ENCODE measurements at regions not wholly inside any gene's neighbourhood (a gene's known extent, or its start where the extent isn't known, plus 50 kb on each side); places are given as distances from the start of the nearest gene placed in this dataset.

GRCh38 chr18:70870292-70870691, 581.4 kb downstream of the SOCS6 start:
- Mint-ChIP-seq H3K36me3 (no peaks in the 10 kb centered on the region), H3K4me1 (ENCODE audit: unreplicated experiment) (no peaks in the 10 kb centered on the region), H3K4me3 (no peak overlapping the region), H3K9me3 (no peaks in the 10 kb centered on the region), H3K27me3 (no peaks in the 10 kb centered on the region), H3K27ac (no peak overlapping the region)
- TF ChIP-seq CTCF (conservative IDR thresholded peaks at IDR 0.05), result no peak
- no peak for DNase-seq (ENCODE audit: extremely low spot score, unreplicated experiment)

- no peaks in the 10 kb centered on the region for H3K4me1 Mint-ChIP-seq (ENCODE audit: unreplicated experiment)
- H3K27me3 Mint-ChIP-seq, result no peaks in the 10 kb centered on the region
- no peak overlapping the region for H3K4me3 Mint-ChIP-seq
- no peak overlapping the region for H3K27ac Mint-ChIP-seq
- no peak for DNase-seq (ENCODE audit: extremely low spot score, unreplicated experiment)
- no peaks in the 10 kb centered on the region for H3K36me3 Mint-ChIP-seq
- H3K9me3 Mint-ChIP-seq, result no peaks in the 10 kb centered on the region
- TF ChIP-seq CTCF (conservative IDR thresholded peaks at IDR 0.05), result no peak
Observed at GRCh38 chr18:70848329-70848728, 559.5 kb downstream of the SOCS6 start.

GRCh38 chr18:70840649-70841048, 551.8 kb downstream of the SOCS6 start:
- Mint-ChIP-seq H3K4me3 (no peak overlapping the region), H3K27ac (no peak overlapping the region), H3K27me3 (no peaks in the 10 kb centered on the region), H3K36me3 (no peaks in the 10 kb centered on the region), H3K9me3 (no peaks in the 10 kb centered on the region), H3K4me1 (ENCODE audit: unreplicated experiment) (no peaks in the 10 kb centered on the region)
- no peak for TF ChIP-seq CTCF (conservative IDR thresholded peaks at IDR 0.05)
- no peak for DNase-seq (ENCODE audit: extremely low spot score, unreplicated experiment)

- no peaks in the 10 kb centered on the region for H3K36me3 Mint-ChIP-seq
- no peak for TF ChIP-seq CTCF (conservative IDR thresholded peaks at IDR 0.05)
- H3K9me3 Mint-ChIP-seq, result no peaks in the 10 kb centered on the region
- DNase-seq (ENCODE audit: extremely low spot score, unreplicated experiment), result no peak
- H3K27me3 Mint-ChIP-seq, result no peaks in the 10 kb centered on the region
- H3K27ac Mint-ChIP-seq, result no peak overlapping the region
- H3K4me1 Mint-ChIP-seq (ENCODE audit: unreplicated experiment), result no peaks in the 10 kb centered on the region
- H3K4me3 Mint-ChIP-seq, result no peak overlapping the region
Observed at GRCh38 chr18:70827632-70828031, 538.8 kb downstream of the SOCS6 start.

GRCh38 chr18:70826571-70826970, 537.7 kb downstream of the SOCS6 start:
- TF ChIP-seq CTCF (conservative IDR thresholded peaks at IDR 0.05), result no peak
- Mint-ChIP-seq H3K27ac (no peak overlapping the region), H3K36me3 (no peaks in the 10 kb centered on the region), H3K4me1 (ENCODE audit: unreplicated experiment) (no peaks in the 10 kb centered on the region), H3K4me3 (no peak overlapping the region), H3K27me3 (no peaks in the 10 kb centered on the region), H3K9me3 (no peaks in the 10 kb centered on the region)
- no peak for DNase-seq (ENCODE audit: extremely low spot score, unreplicated experiment)

- Mint-ChIP-seq H3K4me3 (no peak overlapping the region), H3K27ac (no peak overlapping the region), H3K36me3 (no peaks in the 10 kb centered on the region), H3K4me1 (ENCODE audit: unreplicated experiment) (no peaks in the 10 kb centered on the region), H3K9me3 (no peaks in the 10 kb centered on the region), H3K27me3 (no peaks in the 10 kb centered on the region)
- no peak for DNase-seq (ENCODE audit: extremely low spot score, unreplicated experiment)
- no peak for TF ChIP-seq CTCF (conservative IDR thresholded peaks at IDR 0.05)
Observed at GRCh38 chr18:70822691-70823090, 533.8 kb downstream of the SOCS6 start.

All from type B pancreatic cell (in vitro differentiated cells).